ENCODE measurements at regions not wholly inside any gene's neighbourhood (a gene's known extent, or its start where the extent isn't known, plus 50 kb on each side); places are given as distances from the start of the nearest gene placed in this dataset.
A peak's percentile ranks its signal among the peaks of the same experiment; 100 is the strongest.

GRCh38 chr14:94903338-94903737 lies 133.4 kb upstream of the GSC start:
- Histone ChIP-seq H3K9me3 (ENCODE audit: insufficient read depth in 2 of 2, low read depth in 1 of 2, low read length in 1 of 2) (no peaks in the 10 kb centered on the region), H3K4me2 (ENCODE audit: insufficient read depth in 1 of 2, low read depth in 2 of 2, low read length in 2 of 2) (no peak overlapping the region), H2BK5ac (ENCODE audit: low read depth, low read length) (peak overlapping the region; percentile 0; the same call in 1 of the 2 replicates), H3K27me3 (replicated peaks in 1 of 4; ENCODE audit: control insufficient read depth in 3 of 4, extremely low read depth in 1 of 4, insufficient read depth in 3 of 4, low read length in 3 of 4) (peaks cover 7 to 26% (median 13%) of the 10 kb centered on the region in 4 experiments; a peak in 5 of 7 replicates), H3K79me1 (ENCODE audit: low read depth, low read length) (no peaks in the 10 kb centered on the region), H4K91ac (replicated peaks; ENCODE audit: insufficient read length, low read length) (no peak overlapping the region), H2AK5ac (ENCODE audit: low read depth, low read length) (no peak overlapping the region), H3K4me1 (replicated peaks in 1 of 4; ENCODE audit: control insufficient read depth in 3 of 4, insufficient read depth in 4 of 4, low read length in 3 of 4) (no peaks in the 10 kb centered on the region; a peak in 2 of 7 replicates), H2AFZ (ENCODE audit: low read length) (no peak overlapping the region), H3K23me2 (ENCODE audit: low read depth, low read length) (no peaks in the 10 kb centered on the region; the same call in 1 of the 2 replicates), H2BK120ac (replicated peaks; ENCODE audit: low read depth, low read length) (no peak overlapping the region), H2BK15ac (ENCODE audit: low read length) (no peak overlapping the region), H4K20me1 (replicated peaks in 1 of 2; ENCODE audit: control insufficient read depth in 1 of 2, insufficient read depth in 2 of 2, low read length in 2 of 2) (peaks cover 0 to 2% of the 10 kb centered on the region in 2 experiments), H3K56ac (replicated peaks; ENCODE audit: insufficient read length, low read depth, low read length) (no peak overlapping the region), H3K79me2 (ENCODE audit: control insufficient read depth in 1 of 2, insufficient read depth in 2 of 2, low read length in 2 of 2) (no peaks in the 10 kb centered on the region), H2BK12ac (ENCODE audit: low read depth, low read length) (peak overlapping the region; percentile 0; the same call in 1 of the 2 replicates), H3K23ac (ENCODE audit: insufficient read length) (no peak overlapping the region), H3K36me3 (ENCODE audit: control insufficient read depth in 2 of 4, insufficient read depth in 4 of 4, low read length in 3 of 4) (no peaks in the 10 kb centered on the region), H3K14ac (ENCODE audit: insufficient read length) (no peak overlapping the region), H4K5ac (ENCODE audit: insufficient read length, low read depth, low read length) (no peak overlapping the region), H3K18ac (ENCODE audit: extremely low read depth, low read length) (no peak overlapping the region), H3K27ac (ENCODE audit: low read depth, low read length) (no peak overlapping the region), H3K9ac (replicated peaks in 1 of 4; ENCODE audit: extremely low read depth in 1 of 4, low read depth in 3 of 4, low read length in 3 of 4) (no peak overlapping the region), H3K4me3 (ENCODE audit: extremely low read depth in 1 of 4, insufficient read depth in 2 of 4, low read depth in 3 of 4, low read length in 4 of 4) (no peak overlapping the region), H2BK20ac (ENCODE audit: low read length) (no peak overlapping the region; the same call in 1 of the 2 replicates), H3K4ac (replicated peaks; ENCODE audit: insufficient read length, low read depth, low read length) (no peak overlapping the region), H4K8ac (ENCODE audit: extremely low read depth, insufficient read depth, low read length) (no peak overlapping the region)
- no peak for DNase-seq (ENCODE audit: low read depth in 1 of 2, low spot score in 2 of 2)
- ChIA-PET POLR2A (ENCODE audit: partially characterized antibody) (no interaction called here), CTCF (ENCODE audit: partially characterized antibody) (interaction anchor here (0.7 to 1.0 kb wide), 2 partner anchors 18 to 24 kb away, joined by 3 read pairs; no protein-coding TSS in a partner anchor)
- WGBS, 2 experiments (ENCODE audit: extremely low coverage in 1 of 2, insufficient coverage in 1 of 2, insufficient read length in 1 of 2, insufficient replicate concordance in 2 of 2, low coverage in 1 of 2, low lambda C conversion rate in 2 of 2, missing lambda C conversion rate in 1 of 2), result 100% methylated on average over 3 of the region's 4 CpGs; no CpG with 5 or more reads in 1 of the 2 experiments
- FAIRE-seq, result no peak
- TF ChIP-seq PHF8 (conservative IDR thresholded peaks at IDR 0.05; ENCODE audit: low read depth, low read length) (no peak), ASH2L (IDR thresholded peaks at IDR 0.05; ENCODE audit: low read length) (no peak), SIX5 (IDR thresholded peaks at IDR 0.05; ENCODE audit: low read depth, low read length) (no peak), USF2 (IDR thresholded peaks at IDR 0.05; ENCODE audit: low read length) (no peak), CEBPB (IDR thresholded peaks at IDR 0.05; ENCODE audit: low read depth, low read length) (no peak), BCL11A (IDR thresholded peaks at IDR 0.05; ENCODE audit: low read depth in 2 of 2, low read length in 2 of 2) (no peak), TBP (IDR thresholded peaks at IDR 0.05; ENCODE audit: low read depth, low read length) (no peak)
- TF ChIP-seq, protein P1, sequence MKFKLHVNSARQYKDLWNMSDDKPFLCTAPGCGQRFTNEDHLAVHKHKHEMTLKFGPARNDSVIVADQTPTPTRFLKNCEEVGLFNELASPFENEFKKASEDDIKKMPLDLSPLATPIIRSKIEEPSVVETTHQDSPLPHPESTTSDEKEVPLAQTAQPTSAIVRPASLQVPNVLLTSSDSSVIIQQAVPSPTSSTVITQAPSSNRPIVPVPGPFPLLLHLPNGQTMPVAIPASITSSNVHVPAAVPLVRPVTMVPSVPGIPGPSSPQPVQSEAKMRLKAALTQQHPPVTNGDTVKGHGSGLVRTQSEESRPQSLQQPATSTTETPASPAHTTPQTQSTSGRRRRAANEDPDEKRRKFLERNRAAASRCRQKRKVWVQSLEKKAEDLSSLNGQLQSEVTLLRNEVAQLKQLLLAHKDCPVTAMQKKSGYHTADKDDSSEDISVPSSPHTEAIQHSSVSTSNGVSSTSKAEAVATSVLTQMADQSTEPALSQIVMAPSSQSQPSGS (IDR thresholded peaks at IDR 0.05; ENCODE audit: low read length), result no peak

Measured in H1 (cell line).